ENCODE measurements at regions not wholly inside any gene's neighbourhood (a gene's known extent, or its start where the extent isn't known, plus 50 kb on each side); places are given as distances from the start of the nearest gene placed in this dataset.

DNA sequence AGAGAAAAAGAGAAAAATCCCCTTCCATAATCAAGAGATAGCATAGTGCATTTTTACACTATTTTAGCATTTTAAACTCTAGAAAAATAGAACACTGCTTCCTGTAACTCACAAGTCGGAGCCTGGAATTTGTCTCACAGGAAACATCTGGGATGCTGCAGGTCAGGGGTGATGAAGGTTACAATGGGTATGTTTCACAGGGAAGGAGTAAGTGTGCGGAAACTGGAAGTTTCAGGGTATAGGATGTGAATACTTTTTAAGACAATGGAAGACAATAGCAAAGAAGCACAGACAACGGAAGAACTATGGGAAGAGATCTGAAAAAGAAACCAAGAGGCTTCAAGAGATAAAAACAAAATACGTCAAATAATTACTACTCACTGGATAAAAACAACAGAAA is 361.0 kb upstream of the MARCKS start:
- TF ChIP-seq, protein P1, sequence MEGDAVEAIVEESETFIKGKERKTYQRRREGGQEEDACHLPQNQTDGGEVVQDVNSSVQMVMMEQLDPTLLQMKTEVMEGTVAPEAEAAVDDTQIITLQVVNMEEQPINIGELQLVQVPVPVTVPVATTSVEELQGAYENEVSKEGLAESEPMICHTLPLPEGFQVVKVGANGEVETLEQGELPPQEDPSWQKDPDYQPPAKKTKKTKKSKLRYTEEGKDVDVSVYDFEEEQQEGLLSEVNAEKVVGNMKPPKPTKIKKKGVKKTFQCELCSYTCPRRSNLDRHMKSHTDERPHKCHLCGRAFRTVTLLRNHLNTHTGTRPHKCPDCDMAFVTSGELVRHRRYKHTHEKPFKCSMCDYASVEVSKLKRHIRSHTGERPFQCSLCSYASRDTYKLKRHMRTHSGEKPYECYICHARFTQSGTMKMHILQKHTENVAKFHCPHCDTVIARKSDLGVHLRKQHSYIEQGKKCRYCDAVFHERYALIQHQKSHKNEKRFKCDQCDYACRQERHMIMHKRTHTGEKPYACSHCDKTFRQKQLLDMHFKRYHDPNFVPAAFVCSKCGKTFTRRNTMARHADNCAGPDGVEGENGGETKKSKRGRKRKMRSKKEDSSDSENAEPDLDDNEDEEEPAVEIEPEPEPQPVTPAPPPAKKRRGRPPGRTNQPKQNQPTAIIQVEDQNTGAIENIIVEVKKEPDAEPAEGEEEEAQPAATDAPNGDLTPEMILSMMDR (IDR thresholded peaks at IDR 0.05; ENCODE audit: low read length) = no peak
- no peak for TF ChIP-seq EZH2 (IDR thresholded peaks at IDR 0.05; ENCODE audit: borderline replicate concordance, low read length)
- no peaks in the 10 kb centered on the region for H3K4me1 ChIP-seq (ENCODE audit: insufficient read depth, low read length, severe bottlenecking)
- H3K27me3 ChIP-seq (ENCODE audit: insufficient read depth, low read length) = no peaks in the 10 kb centered on the region
- no peak overlapping the region for H3K9ac ChIP-seq (ENCODE audit: low read length)
- H3K4me3 ChIP-seq (ENCODE audit: low read depth, low read length, poor library complexity, severe bottlenecking) = no peak overlapping the region
- H3K36me3 ChIP-seq (ENCODE audit: insufficient read depth, low read length) = no peaks in the 10 kb centered on the region
- no peaks in the 10 kb centered on the region for H3F3A ChIP-seq (ENCODE audit: insufficient read depth, low read length)
- no peaks in the 10 kb centered on the region for H4K20me1 ChIP-seq (ENCODE audit: insufficient read depth, low read length)
- H3K4me2 ChIP-seq (ENCODE audit: low read length) = no peak overlapping the region
- H2AFZ ChIP-seq (ENCODE audit: low read length) = no peak overlapping the region
- H3K9me2 ChIP-seq (ENCODE audit: low read depth, low read length) = no peaks in the 10 kb centered on the region
- H3K9me3 ChIP-seq (ENCODE audit: low read length) = no peaks in the 10 kb centered on the region
- no peak overlapping the region for H3K27ac ChIP-seq (ENCODE audit: low read depth, low read length, poor library complexity, severe bottlenecking)
- no peaks in the 10 kb centered on the region for H3K79me2 ChIP-seq (ENCODE audit: insufficient read depth, low read length)

DNA sequence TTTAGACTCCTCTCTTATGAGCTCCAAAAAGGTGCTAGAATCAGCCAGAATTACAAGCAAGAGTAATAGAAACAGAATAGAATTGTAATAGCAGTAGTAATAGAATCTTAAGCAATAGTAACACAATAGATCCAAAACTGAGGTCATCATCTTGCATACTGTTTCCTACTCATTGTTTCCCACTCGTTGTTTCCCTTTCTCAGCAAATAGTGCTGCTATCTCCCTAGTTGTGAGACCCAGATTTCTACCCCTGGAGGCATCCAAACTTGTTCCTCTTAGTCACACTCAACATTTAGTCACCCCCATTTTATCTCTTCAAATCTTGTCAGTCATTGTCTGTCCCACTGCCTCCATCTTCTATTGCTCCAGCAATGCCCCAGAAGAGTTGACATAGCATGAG is 356.9 kb upstream of the MARCKS start:
- Histone ChIP-seq H3K79me2 (ENCODE audit: insufficient read depth, low read length) (no peaks in the 10 kb centered on the region), H3K4me1 (ENCODE audit: insufficient read depth, low read length, severe bottlenecking) (no peaks in the 10 kb centered on the region), H3F3A (ENCODE audit: insufficient read depth, low read length) (no peaks in the 10 kb centered on the region), H3K9me2 (ENCODE audit: low read depth, low read length) (no peaks in the 10 kb centered on the region), H3K9ac (ENCODE audit: low read length) (no peak overlapping the region), H3K27me3 (ENCODE audit: insufficient read depth, low read length) (no peaks in the 10 kb centered on the region), H3K4me2 (ENCODE audit: low read length) (no peak overlapping the region), H2AFZ (ENCODE audit: low read length) (no peak overlapping the region), H3K36me3 (ENCODE audit: insufficient read depth, low read length) (no peaks in the 10 kb centered on the region), H4K20me1 (ENCODE audit: insufficient read depth, low read length) (no peaks in the 10 kb centered on the region), H3K4me3 (ENCODE audit: low read depth, low read length, poor library complexity, severe bottlenecking) (no peak overlapping the region), H3K27ac (ENCODE audit: low read depth, low read length, poor library complexity, severe bottlenecking) (no peak overlapping the region), H3K9me3 (ENCODE audit: low read length) (no peaks in the 10 kb centered on the region)
- no peak for TF ChIP-seq EZH2 (IDR thresholded peaks at IDR 0.05; ENCODE audit: borderline replicate concordance, low read length)
- TF ChIP-seq, protein P1 (IDR thresholded peaks at IDR 0.05; ENCODE audit: low read length) = no peak

DNA sequence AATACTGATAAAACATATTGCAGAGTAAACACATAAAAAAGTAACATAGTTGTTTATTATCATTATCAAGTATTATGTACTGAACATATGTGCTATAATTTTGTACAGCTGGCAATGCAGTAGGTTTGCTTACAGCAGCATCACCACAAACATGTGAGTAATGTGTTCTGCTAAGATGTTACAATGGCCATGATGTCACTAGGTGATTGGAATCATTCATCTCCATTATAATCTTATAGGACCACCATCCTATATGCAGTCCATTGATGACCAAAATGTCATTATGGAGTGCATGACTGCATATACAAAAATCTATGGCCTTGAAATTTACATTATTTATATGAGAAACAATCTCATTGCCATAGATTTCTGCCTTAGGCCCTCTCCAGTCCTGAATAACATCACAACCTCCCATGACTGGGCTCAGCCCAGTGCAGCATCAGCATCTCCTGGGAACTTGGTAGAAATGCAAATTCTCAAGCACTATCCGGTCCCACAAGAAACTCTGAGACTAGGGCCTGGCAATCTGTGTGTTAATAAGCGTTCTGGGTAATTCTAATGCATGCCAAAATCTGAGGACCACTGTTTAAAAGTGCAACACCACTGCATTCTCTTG is 352.0 kb upstream of the MARCKS start:
- Histone ChIP-seq H3K79me2 (ENCODE audit: insufficient read depth, low read length) (no peaks in the 10 kb centered on the region), H3K36me3 (ENCODE audit: insufficient read depth, low read length) (no peaks in the 10 kb centered on the region), H3K27me3 (ENCODE audit: insufficient read depth, low read length) (no peaks in the 10 kb centered on the region), H4K20me1 (ENCODE audit: insufficient read depth, low read length) (no peaks in the 10 kb centered on the region), H2AFZ (ENCODE audit: low read length) (no peak overlapping the region), H3K9ac (ENCODE audit: low read length) (no peak overlapping the region), H3K4me2 (ENCODE audit: low read length) (no peak overlapping the region), H3K27ac (ENCODE audit: low read depth, low read length, poor library complexity, severe bottlenecking) (no peak overlapping the region), H3K9me2 (ENCODE audit: low read depth, low read length) (no peaks in the 10 kb centered on the region), H3K9me3 (ENCODE audit: low read length) (no peaks in the 10 kb centered on the region), H3F3A (ENCODE audit: insufficient read depth, low read length) (no peaks in the 10 kb centered on the region), H3K4me3 (ENCODE audit: low read depth, low read length, poor library complexity, severe bottlenecking) (no peak overlapping the region), H3K4me1 (ENCODE audit: insufficient read depth, low read length, severe bottlenecking) (no peaks in the 10 kb centered on the region)
- TF ChIP-seq, protein P1 (IDR thresholded peaks at IDR 0.05; ENCODE audit: low read length) = no peak
- TF ChIP-seq EZH2 (IDR thresholded peaks at IDR 0.05; ENCODE audit: borderline replicate concordance, low read length) = no peak
